ENCODE measurements at regions not wholly inside any gene's neighbourhood (a gene's known extent, or its start where the extent isn't known, plus 50 kb on each side); places are given as distances from the start of the nearest gene placed in this dataset.

DNA sequence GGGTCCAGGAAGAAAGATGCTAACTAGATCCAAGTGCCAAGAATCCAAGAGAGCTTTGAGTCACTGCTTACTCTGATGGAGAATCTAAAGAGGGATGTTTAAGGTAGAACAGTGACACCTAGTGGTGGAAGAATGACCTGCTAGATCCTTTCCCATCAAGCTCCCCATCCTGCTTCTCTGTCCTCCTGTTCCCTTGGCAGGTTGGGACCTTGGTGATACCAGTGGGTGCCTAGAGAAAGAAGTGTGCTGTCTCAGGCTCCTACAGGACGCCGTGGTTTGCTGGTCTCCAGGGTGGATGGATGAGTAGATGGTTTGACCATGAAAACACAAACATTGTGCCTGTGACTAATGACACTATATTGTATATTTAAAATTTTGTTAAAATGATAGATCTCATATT, 383.7 kb downstream of the TMEM135 start (continued):
- TF ChIP-seq, protein P1, sequence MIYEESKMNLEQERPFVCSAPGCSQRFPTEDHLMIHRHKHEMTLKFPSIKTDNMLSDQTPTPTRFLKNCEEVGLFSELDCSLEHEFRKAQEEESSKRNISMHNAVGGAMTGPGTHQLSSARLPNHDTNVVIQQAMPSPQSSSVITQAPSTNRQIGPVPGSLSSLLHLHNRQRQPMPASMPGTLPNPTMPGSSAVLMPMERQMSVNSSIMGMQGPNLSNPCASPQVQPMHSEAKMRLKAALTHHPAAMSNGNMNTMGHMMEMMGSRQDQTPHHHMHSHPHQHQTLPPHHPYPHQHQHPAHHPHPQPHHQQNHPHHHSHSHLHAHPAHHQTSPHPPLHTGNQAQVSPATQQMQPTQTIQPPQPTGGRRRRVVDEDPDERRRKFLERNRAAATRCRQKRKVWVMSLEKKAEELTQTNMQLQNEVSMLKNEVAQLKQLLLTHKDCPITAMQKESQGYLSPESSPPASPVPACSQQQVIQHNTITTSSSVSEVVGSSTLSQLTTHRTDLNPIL (CRISPR knock-in tag; IDR thresholded peaks at IDR 0.05; ENCODE audit: low read depth) = no peak
- no peak for TF ChIP-seq ZNF70 (CRISPR knock-in tag; IDR thresholded peaks at IDR 0.05)
- TF ChIP-seq, protein P2, sequence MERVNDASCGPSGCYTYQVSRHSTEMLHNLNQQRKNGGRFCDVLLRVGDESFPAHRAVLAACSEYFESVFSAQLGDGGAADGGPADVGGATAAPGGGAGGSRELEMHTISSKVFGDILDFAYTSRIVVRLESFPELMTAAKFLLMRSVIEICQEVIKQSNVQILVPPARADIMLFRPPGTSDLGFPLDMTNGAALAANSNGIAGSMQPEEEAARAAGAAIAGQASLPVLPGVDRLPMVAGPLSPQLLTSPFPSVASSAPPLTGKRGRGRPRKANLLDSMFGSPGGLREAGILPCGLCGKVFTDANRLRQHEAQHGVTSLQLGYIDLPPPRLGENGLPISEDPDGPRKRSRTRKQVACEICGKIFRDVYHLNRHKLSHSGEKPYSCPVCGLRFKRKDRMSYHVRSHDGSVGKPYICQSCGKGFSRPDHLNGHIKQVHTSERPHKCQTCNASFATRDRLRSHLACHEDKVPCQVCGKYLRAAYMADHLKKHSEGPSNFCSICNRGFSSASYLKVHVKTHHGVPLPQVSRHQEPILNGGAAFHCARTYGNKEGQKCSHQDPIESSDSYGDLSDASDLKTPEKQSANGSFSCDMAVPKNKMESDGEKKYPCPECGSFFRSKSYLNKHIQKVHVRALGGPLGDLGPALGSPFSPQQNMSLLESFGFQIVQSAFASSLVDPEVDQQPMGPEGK (CRISPR knock-in tag; IDR thresholded peaks at IDR 0.05; ENCODE audit: borderline replicate concordance) = no peak
- TF ChIP-seq ZFP3 (CRISPR knock-in tag; IDR thresholded peaks at IDR 0.05) = no peak

DNA sequence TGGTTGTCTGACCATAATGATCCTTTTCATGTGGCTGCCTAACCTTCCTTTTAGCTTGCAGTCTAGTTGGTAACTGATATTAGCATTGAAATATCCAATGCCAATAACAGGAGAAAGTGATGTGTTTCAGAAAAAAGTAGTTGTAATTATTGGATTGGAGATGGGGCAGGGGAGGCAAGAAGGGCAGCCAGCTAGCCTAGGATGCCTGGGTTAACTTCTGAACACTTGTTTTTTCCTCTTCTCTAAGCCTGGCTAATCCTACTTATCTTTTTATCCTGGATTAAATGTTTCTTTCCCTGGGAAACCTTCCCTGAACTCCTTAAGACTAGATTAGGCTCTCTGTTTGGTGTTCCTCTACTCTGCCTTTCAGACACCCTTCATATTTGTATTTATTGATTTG, 380.2 kb downstream of the TMEM135 start:
- no peak for ATAC-seq
- TF ChIP-seq BACH2 (CRISPR knock-in tag; IDR thresholded peaks at IDR 0.05; ENCODE audit: borderline replicate concordance) (no peak), ISL1 (CRISPR knock-in tag; IDR thresholded peaks at IDR 0.05) (no peak), RARB (CRISPR knock-in tag; IDR thresholded peaks at IDR 0.05) (no peak), ZFP30 (CRISPR knock-in tag; IDR thresholded peaks at IDR 0.05) (no peak), GLIS3 (CRISPR knock-in tag; IDR thresholded peaks at IDR 0.05) (no peak)
- TF ChIP-seq, protein P3, sequence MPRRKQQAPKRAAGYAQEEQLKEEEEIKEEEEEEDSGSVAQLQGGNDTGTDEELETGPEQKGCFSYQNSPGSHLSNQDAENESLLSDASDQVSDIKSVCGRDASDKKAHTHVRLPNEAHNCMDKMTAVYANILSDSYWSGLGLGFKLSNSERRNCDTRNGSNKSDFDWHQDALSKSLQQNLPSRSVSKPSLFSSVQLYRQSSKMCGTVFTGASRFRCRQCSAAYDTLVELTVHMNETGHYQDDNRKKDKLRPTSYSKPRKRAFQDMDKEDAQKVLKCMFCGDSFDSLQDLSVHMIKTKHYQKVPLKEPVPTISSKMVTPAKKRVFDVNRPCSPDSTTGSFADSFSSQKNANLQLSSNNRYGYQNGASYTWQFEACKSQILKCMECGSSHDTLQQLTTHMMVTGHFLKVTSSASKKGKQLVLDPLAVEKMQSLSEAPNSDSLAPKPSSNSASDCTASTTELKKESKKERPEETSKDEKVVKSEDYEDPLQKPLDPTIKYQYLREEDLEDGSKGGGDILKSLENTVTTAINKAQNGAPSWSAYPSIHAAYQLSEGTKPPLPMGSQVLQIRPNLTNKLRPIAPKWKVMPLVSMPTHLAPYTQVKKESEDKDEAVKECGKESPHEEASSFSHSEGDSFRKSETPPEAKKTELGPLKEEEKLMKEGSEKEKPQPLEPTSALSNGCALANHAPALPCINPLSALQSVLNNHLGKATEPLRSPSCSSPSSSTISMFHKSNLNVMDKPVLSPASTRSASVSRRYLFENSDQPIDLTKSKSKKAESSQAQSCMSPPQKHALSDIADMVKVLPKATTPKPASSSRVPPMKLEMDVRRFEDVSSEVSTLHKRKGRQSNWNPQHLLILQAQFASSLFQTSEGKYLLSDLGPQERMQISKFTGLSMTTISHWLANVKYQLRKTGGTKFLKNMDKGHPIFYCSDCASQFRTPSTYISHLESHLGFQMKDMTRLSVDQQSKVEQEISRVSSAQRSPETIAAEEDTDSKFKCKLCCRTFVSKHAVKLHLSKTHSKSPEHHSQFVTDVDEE (CRISPR knock-in tag; IDR thresholded peaks at IDR 0.05) = no peak
- TF ChIP-seq, protein P4, sequence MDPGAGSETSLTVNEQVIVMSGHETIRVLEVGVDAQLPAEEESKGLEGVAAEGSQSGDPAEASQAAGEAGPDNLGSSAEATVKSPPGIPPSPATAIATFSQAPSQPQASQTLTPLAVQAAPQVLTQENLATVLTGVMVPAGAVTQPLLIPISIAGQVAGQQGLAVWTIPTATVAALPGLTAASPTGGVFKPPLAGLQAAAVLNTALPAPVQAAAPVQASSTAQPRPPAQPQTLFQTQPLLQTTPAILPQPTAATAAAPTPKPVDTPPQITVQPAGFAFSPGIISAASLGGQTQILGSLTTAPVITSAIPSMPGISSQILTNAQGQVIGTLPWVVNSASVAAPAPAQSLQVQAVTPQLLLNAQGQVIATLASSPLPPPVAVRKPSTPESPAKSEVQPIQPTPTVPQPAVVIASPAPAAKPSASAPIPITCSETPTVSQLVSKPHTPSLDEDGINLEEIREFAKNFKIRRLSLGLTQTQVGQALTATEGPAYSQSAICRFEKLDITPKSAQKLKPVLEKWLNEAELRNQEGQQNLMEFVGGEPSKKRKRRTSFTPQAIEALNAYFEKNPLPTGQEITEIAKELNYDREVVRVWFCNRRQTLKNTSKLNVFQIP (CRISPR knock-in tag; IDR thresholded peaks at IDR 0.05; ENCODE audit: borderline replicate concordance, low read depth) = no peak

DNA sequence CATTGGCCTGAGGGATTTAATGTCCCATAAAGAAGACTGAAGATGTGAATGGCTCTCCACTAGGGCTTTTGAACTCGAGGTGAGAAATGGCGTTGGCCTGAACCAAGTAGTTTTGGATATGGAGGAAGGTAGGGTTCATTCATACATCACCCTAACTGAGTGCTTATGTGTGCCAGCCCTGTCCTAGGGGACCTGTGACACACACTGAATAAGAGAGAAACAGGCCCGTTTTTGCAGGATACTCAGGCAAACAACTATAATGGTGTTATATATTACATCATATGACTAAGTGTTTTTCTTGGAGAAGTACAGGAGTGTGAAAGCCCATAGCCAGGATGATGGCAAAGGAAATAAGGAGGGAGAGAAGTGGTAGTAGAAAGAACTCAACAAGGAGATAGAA, 368.1 kb downstream of the TMEM135 start:
- ATAC-seq = no peak
- TF ChIP-seq, protein P5, sequence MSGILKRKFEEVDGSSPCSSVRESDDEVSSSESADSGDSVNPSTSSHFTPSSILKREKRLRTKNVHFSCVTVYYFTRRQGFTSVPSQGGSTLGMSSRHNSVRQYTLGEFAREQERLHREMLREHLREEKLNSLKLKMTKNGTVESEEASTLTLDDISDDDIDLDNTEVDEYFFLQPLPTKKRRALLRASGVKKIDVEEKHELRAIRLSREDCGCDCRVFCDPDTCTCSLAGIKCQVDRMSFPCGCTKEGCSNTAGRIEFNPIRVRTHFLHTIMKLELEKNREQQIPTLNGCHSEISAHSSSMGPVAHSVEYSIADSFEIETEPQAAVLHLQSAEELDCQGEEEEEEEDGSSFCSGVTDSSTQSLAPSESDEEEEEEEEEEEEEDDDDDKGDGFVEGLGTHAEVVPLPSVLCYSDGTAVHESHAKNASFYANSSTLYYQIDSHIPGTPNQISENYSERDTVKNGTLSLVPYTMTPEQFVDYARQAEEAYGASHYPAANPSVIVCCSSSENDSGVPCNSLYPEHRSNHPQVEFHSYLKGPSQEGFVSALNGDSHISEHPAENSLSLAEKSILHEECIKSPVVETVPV (CRISPR knock-in tag; IDR thresholded peaks at IDR 0.05) = no peak
- TF ChIP-seq, protein P2 (CRISPR knock-in tag; IDR thresholded peaks at IDR 0.05; ENCODE audit: borderline replicate concordance) = no peak
- TF ChIP-seq PPARA (CRISPR knock-in tag; IDR thresholded peaks at IDR 0.05; ENCODE audit: borderline replicate concordance) (no peak), ISL1 (CRISPR knock-in tag; IDR thresholded peaks at IDR 0.05) (no peak), OSR1 (CRISPR knock-in tag; IDR thresholded peaks at IDR 0.05) (no peak), ZFP3 (CRISPR knock-in tag; IDR thresholded peaks at IDR 0.05) (no peak), ZNF8 (CRISPR knock-in tag; IDR thresholded peaks at IDR 0.05) (no peak), ZFP30 (CRISPR knock-in tag; IDR thresholded peaks at IDR 0.05) (no peak), GLIS3 (CRISPR knock-in tag; IDR thresholded peaks at IDR 0.05) (no peak), ZNF70 (CRISPR knock-in tag; IDR thresholded peaks at IDR 0.05) (no peak), BACH2 (CRISPR knock-in tag; IDR thresholded peaks at IDR 0.05; ENCODE audit: borderline replicate concordance) (no peak), SNAI2 (CRISPR knock-in tag; IDR thresholded peaks at IDR 0.05) (no peak), CSDC2 (CRISPR knock-in tag; IDR thresholded peaks at IDR 0.05) (no peak)
- TF ChIP-seq, protein P4 (CRISPR knock-in tag; IDR thresholded peaks at IDR 0.05; ENCODE audit: borderline replicate concordance, low read depth) = no peak
- TF ChIP-seq, protein P3 (CRISPR knock-in tag; IDR thresholded peaks at IDR 0.05) = no peak
